GM23338 (cell line): ENCODE measurements at regions not wholly inside any gene's neighbourhood (a gene's known extent, or its start where the extent isn't known, plus 50 kb on each side); places are given as distances from the start of the nearest gene placed in this dataset.

Source experiments
- CTCF ChIP-seq, 2 experiments: fragments of 200-600 bp in 1 of 2; sonication (generic) in 1 of 2; conservative IDR thresholded peaks; 2 replicates each; pipeline versions ENCODE4 v1.5.1 to v1.6.1; 2016 to 2017; ENCODE audit warnings: antibody characterized with exemption in 2 of 2, low read depth in 2 of 2, mild to moderate bottlenecking in 2 of 2, moderate library complexity in 1 of 2
- EZH2 ChIP-seq: fragments of 200-600 bp; sonication (generic); IDR thresholded peaks from one replicate; pipeline ENCODE4 v1.8.0; 2017; ENCODE audit warnings: antibody characterized with exemption, mild to moderate bottlenecking, low read depth; ENCODE audit not compliant: unreplicated experiment
- JUNB ChIP-seq: IDR thresholded peaks from one replicate; pipeline ENCODE4 v1.6.1; 2016; ENCODE audit warnings: antibody characterized with exemption; ENCODE audit not compliant: unreplicated experiment
- POLR2AphosphoS5 ChIP-seq: IDR thresholded peaks from 2 replicates; pipeline ENCODE4 v1.6.1; 2016; ENCODE audit warnings: antibody characterized with exemption, low read depth
- TF ChIP-seq, protein P1 (sequence below): IDR thresholded peaks from one replicate; pipeline ENCODE4 v1.6.1; 2018; ENCODE audit warnings: antibody characterized with exemption; ENCODE audit not compliant: unreplicated experiment

- no peak for TF ChIP-seq CTCF (conservative IDR thresholded peaks at IDR 0.05; ENCODE audit: low read depth in 2 of 2)
- TF ChIP-seq, protein P1, sequence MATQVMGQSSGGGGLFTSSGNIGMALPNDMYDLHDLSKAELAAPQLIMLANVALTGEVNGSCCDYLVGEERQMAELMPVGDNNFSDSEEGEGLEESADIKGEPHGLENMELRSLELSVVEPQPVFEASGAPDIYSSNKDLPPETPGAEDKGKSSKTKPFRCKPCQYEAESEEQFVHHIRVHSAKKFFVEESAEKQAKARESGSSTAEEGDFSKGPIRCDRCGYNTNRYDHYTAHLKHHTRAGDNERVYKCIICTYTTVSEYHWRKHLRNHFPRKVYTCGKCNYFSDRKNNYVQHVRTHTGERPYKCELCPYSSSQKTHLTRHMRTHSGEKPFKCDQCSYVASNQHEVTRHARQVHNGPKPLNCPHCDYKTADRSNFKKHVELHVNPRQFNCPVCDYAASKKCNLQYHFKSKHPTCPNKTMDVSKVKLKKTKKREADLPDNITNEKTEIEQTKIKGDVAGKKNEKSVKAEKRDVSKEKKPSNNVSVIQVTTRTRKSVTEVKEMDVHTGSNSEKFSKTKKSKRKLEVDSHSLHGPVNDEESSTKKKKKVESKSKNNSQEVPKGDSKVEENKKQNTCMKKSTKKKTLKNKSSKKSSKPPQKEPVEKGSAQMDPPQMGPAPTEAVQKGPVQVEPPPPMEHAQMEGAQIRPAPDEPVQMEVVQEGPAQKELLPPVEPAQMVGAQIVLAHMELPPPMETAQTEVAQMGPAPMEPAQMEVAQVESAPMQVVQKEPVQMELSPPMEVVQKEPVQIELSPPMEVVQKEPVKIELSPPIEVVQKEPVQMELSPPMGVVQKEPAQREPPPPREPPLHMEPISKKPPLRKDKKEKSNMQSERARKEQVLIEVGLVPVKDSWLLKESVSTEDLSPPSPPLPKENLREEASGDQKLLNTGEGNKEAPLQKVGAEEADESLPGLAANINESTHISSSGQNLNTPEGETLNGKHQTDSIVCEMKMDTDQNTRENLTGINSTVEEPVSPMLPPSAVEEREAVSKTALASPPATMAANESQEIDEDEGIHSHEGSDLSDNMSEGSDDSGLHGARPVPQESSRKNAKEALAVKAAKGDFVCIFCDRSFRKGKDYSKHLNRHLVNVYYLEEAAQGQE: no peak
- no peak for TF ChIP-seq POLR2AphosphoS5
- TF ChIP-seq JUNB: no peak
- TF ChIP-seq EZH2: no peak
These were observed 763.8 kb downstream of the GBE1 start for GRCh38 chr3:80997622-80998021.
